ENCODE measurements at regions not wholly inside any gene's neighbourhood (a gene's known extent, or its start where the extent isn't known, plus 50 kb on each side); places are given as distances from the start of the nearest gene placed in this dataset.

GRCh38 chr3:170780471-170780870, 89.5 kb downstream of the RPL22L1 start:
- DNase-seq: no peak

GRCh38 chr3:170778240-170779217, 91.5 kb downstream of the RPL22L1 start:
- DNase-seq: no peak

- DNase-seq: no peak
Observed at GRCh38 chr3:170777564-170777926, 92.5 kb downstream of the RPL22L1 start.

GRCh38 chr3:170776887-170777563, 93.0 kb downstream of the RPL22L1 start:
- DNase-seq: no peak

GRCh38 chr3:170773682-170774425, 96.1 kb downstream of the RPL22L1 start:
- no peak for DNase-seq

GRCh38 chr3:170772175-170772574, 97.8 kb downstream of the RPL22L1 start:
- DNase-seq: no peak

GRCh38 chr3:170768334-170768801, 101.6 kb downstream of the RPL22L1 start:
- DNase-seq: no peak

- DNase-seq: no peak
Observed at GRCh38 chr3:170767576-170767941, 102.4 kb downstream of the RPL22L1 start.

GRCh38 chr3:170766823-170767575, 103.0 kb downstream of the RPL22L1 start:
- no peak for DNase-seq

GRCh38 chr3:170766253-170766652, 103.7 kb downstream of the RPL22L1 start:
- DNase-seq: no peak

- DNase-seq: no peak
Observed at GRCh38 chr3:170765419-170766078, 104.4 kb downstream of the RPL22L1 start.

GRCh38 chr3:170764017-170764416, 106.0 kb downstream of the RPL22L1 start:
- DNase-seq: no peak

GRCh38 chr3:170762064-170762463, 107.9 kb downstream of the RPL22L1 start:
- no peak for DNase-seq

GRCh38 chr3:170761103-170761502, 108.9 kb downstream of the RPL22L1 start:
- DNase-seq: no peak

GRCh38 chr3:170760174-170760526, 109.8 kb downstream of the RPL22L1 start:
- no peak for DNase-seq

GRCh38 chr3:170759511-170760173, 110.4 kb downstream of the RPL22L1 start:
- no peak for DNase-seq

GRCh38 chr3:170757038-170757437, 113.0 kb downstream of the RPL22L1 start:
- DNase-seq: no peak

- no peak for DNase-seq
Observed at GRCh38 chr3:170754311-170754693, 115.7 kb downstream of the RPL22L1 start.

- no peak for DNase-seq
Observed at GRCh38 chr3:170753421-170754310, 116.3 kb downstream of the RPL22L1 start.

GRCh38 chr3:170752571-170753155, 117.3 kb downstream of the RPL22L1 start:
- DNase-seq: no peak

All from activated CD4-positive, alpha-beta T cell treated with anti-CD3 and anti-CD28 coated beads for 4 hours (primary cell).